Calu3 (cell line): ENCODE measurements at regions not wholly inside any gene's neighbourhood (a gene's known extent, or its start where the extent isn't known, plus 50 kb on each side); places are given as distances from the start of the nearest gene placed in this dataset.

Source experiments
- BruUV-seq: library from RNA; stranded (reverse); fragments of 400-500 nt; replicated peaks from 2 replicates; lab custom pipeline; 2021; lab: Mats Ljungman, UMichigan
- CTCF ChIA-PET: fragments of 300-600 bp; sonication (Branson Sonifier 250); formaldehyde crosslinking; loops from one replicate; lab custom pipeline; 2022; ENCODE audit warnings: antibody characterized with exemption; lab: Charles Lee
- DNase-seq: peaks from one replicate; pipeline ENCODE4 v3.0.0; 2022
- H3K27ac Mint-ChIP-seq: one replicate; pipeline ENCODE4 v1.8.0; 2022; ENCODE audit warnings: mixed read lengths; ENCODE audit not compliant: unreplicated experiment
- H3K27me3 Mint-ChIP-seq: one replicate; pipeline ENCODE4 v1.8.0; 2022; ENCODE audit warnings: mixed read lengths; ENCODE audit not compliant: unreplicated experiment
- H3K36me3 Mint-ChIP-seq: one replicate; pipeline ENCODE4 v1.8.0; 2022; ENCODE audit warnings: mild to moderate bottlenecking, moderate library complexity, mixed read lengths; ENCODE audit not compliant: insufficient read depth, unreplicated experiment
- H3K4me1 Mint-ChIP-seq: one replicate; pipeline ENCODE4 v1.8.0; 2022; ENCODE audit warnings: mild to moderate bottlenecking, low read depth, mixed read lengths; ENCODE audit not compliant: unreplicated experiment
- H3K4me3 Mint-ChIP-seq: one replicate; pipeline ENCODE4 v1.8.0; 2022; ENCODE audit warnings: mild to moderate bottlenecking, low read depth, moderate library complexity, mixed read lengths; ENCODE audit not compliant: unreplicated experiment
- H3K9me3 Mint-ChIP-seq: one replicate; pipeline ENCODE4 v1.8.0; 2022; ENCODE audit warnings: low read depth, mixed read lengths; ENCODE audit not compliant: unreplicated experiment
- CTCF ChIP-seq: fragments of 200-600 bp; IDR thresholded peaks from one replicate; pipeline ENCODE4 v1.8.0; 2022; ENCODE audit warnings: antibody characterized with exemption; ENCODE audit not compliant: unreplicated experiment
- intact Hi-C: fragments of 100-400 bp; cut with micrococcal nuclease; formaldehyde crosslinking; loops from one replicate; pipeline ENCODE4 v1.10.0; 2022; ENCODE audit not compliant: unreplicated experiment

- Mint-ChIP-seq H3K4me1 (peaks cover 41% of the 10 kb centered on the region), H3K4me3 (no peak overlapping the region), H3K27ac (no peak overlapping the region), H3K36me3 (peaks cover 21% of the 10 kb centered on the region), H3K27me3 (no peaks in the 10 kb centered on the region), H3K9me3 (peaks cover 8% of the 10 kb centered on the region)
- intact Hi-C loops: no loop called here
- TF ChIP-seq CTCF: no peak
- CTCF ChIA-PET: no interaction called here
- DNase-seq: no peak
- BruUV-seq: no TSS peak
These were observed 93.4 kb upstream of the GSE1 start for GRCh38 chr16:85519540-85520231.

DNA sequence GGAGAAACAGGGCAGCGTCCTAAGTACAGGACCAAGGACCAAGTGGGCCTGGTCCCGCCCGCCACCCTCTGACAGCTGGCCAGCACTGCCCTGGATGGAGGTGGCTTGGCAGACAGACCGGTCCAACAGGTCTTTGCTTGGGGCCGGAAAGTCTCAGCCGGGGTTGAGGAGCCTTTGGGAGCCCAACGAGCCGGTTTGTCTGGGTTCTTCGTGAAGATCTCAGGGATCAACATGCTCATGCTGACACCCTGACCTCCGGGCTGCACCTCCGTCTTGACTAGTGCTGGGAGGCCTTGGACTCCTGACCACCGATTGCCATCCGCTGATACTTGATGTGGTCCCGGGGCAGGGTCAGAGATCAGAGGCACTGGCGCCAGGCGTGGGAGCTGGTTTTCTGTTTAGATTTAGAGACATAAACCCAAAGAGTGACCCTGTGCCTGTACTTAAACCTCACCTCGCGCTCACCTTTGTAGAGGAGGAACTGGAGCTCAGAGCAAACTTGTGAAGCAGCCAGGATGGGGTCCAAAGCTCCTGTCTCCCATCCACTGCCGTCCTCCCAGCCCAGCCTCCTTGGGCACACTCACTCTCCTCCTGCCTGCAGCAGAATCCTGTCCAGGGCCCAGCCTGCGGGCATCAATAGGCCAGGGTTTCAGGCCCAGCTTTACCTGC is 92.1 kb upstream of the GSE1 start:
- no TSS peak for BruUV-seq
- H3K36me3 Mint-ChIP-seq: peaks cover 10% of the 10 kb centered on the region
- peaks cover 8% of the 10 kb centered on the region for H3K9me3 Mint-ChIP-seq
- intact Hi-C loops: no loop called here
- CTCF ChIA-PET: interaction anchor here (0.6 to 1.0 kb wide), 3 partner anchors 9 to 43 kb away, joined by 3 to 6 read pairs (median 3); no protein-coding TSS in a partner anchor
- H3K27ac Mint-ChIP-seq: peak overlapping the region; percentile 31
- TF ChIP-seq CTCF: no peak
- peak overlapping the region; percentile 51 for H3K4me3 Mint-ChIP-seq
- DNase-seq: peak; percentile 95
- peaks cover 36% of the 10 kb centered on the region for H3K4me1 Mint-ChIP-seq
- no peaks in the 10 kb centered on the region for H3K27me3 Mint-ChIP-seq

DNA sequence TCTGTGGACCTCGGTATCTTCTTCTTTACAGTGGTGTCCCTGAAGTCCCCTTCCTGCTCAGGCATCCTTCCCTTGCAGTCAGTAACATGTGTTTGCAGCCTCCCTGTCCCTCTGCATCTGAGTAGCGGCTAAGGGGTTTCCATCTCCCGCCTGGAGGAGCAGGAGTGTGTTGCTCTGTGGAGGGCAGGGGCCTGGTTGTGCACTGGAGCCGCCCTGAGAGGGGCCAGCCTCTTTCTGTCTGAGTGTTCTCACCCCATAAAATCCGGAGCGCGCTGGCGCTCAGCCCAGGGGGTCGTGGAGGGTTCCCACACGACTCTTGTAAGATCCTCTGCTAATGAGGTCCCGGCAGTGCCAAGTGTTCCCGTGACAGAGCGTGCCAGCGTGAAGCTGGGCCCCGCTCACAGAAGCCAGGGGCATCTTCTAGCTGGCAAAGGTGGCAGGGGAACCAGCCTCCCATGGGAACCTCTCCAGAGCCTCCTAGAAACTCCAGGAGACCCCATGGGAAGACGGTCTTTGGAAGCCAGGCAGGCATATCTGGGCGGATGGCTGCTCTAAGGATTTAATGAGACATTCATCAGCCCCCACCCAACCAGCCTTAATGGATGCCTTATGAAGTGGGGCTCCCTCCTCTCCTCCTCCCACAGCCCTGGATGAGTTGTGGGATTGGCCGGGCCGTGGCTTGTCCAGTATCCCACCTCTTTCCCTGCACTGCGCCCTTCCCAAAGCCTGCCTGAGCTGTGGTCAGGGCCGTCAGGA is 91.4 kb upstream of the GSE1 start:
- TF ChIP-seq CTCF: no peak
- peak overlapping the region; percentile 31 for H3K27ac Mint-ChIP-seq
- H3K27me3 Mint-ChIP-seq: no peaks in the 10 kb centered on the region
- peaks cover 36% of the 10 kb centered on the region for H3K4me1 Mint-ChIP-seq
- intact Hi-C loops: no loop called here
- DNase-seq: no peak
- peaks cover 8% of the 10 kb centered on the region for H3K9me3 Mint-ChIP-seq
- no TSS peak for BruUV-seq
- H3K36me3 Mint-ChIP-seq: peaks cover 8% of the 10 kb centered on the region
- CTCF ChIA-PET: interaction anchor here (0.5 to 1.0 kb wide), 3 partner anchors 26 to 100 kb away, joined by 3 to 6 read pairs (median 5); no protein-coding TSS in a partner anchor
- peak overlapping the region; percentile 51 for H3K4me3 Mint-ChIP-seq

DNA sequence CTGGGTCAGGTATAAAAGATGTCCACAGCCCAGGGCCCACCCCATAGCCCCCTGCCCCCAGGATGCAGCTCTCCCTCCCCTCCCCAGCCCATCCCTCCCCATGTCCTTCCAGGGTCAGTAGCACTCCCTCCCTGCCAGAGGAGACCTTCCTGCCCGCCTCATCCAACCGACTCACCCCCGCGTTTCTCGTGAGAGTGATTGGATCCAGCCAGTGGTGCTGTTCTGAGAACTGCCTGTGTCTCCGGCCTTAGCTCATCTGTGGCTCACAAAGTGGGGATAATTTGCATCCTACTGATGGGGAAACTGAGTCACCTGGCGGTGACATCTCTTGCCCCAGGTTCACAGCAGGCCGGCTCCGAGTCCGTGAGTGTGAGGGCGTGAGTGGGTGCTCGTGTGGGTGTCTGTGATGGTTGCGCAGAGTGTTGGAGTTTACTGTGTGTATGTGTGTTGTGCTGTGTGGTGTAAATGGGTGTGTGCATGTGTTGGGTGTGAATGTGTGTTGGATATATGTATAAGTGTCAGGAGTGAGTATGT is 90.7 kb upstream of the GSE1 start:
- peaks cover 8% of the 10 kb centered on the region for H3K9me3 Mint-ChIP-seq
- DNase-seq: no peak
- CTCF ChIA-PET: interaction anchor here (0.5 to 0.7 kb wide), 2 partner anchors 25 to 99 kb away, joined by 3 to 5 read pairs; no protein-coding TSS in a partner anchor
- H3K27ac Mint-ChIP-seq: peak overlapping the region; percentile 29
- peak overlapping the region; percentile 16 for H3K4me3 Mint-ChIP-seq
- H3K36me3 Mint-ChIP-seq: peaks cover 8% of the 10 kb centered on the region
- peaks cover 36% of the 10 kb centered on the region for H3K4me1 Mint-ChIP-seq
- no peak for TF ChIP-seq CTCF
- H3K27me3 Mint-ChIP-seq: no peaks in the 10 kb centered on the region
- BruUV-seq: no TSS peak
- intact Hi-C loops: no loop called here
